IMR-90 (cell line): ENCODE measurements at regions not wholly inside any gene's neighbourhood (a gene's known extent, or its start where the extent isn't known, plus 50 kb on each side); places are given as distances from the start of the nearest gene placed in this dataset.

Experiments used
- ATAC-seq: fragments of 200-7000 bp; cut with Tn5 transposase; 2 replicates; pipeline ENCODE4 v1.9.1; 2020; ENCODE audit warnings: low read depth, mild to moderate bottlenecking, moderate library complexity
- BruUV-seq: library from RNA; stranded (reverse); fragments of 400-500 nt; replicated peaks from 2 replicates; lab custom pipeline; 2021; lab: Mats Ljungman, UMichigan
- CTCF ChIA-PET: fragments of 300-600 bp; formaldehyde crosslinking; extraction: SDS; loops from one replicate; lab custom pipeline; 2021; ENCODE audit warnings: antibody characterized with exemption; lab: Yijun Ruan, JAX
- POLR2A ChIA-PET: fragments of 300-600 bp; sonication (Branson Sonifier 250); formaldehyde crosslinking; loops from one replicate; lab custom pipeline; 2022; ENCODE audit warnings: antibody characterized with exemption; ENCODE audit not compliant: unreplicated experiment; lab: Charles Lee
- DNase-seq: peaks from one replicate; pipeline ENCODE4 v3.0.0; 2013
- H2AFZ ChIP-seq: replicated peaks from 2 replicates; pipeline ENCODE3; 2013; ENCODE audit warnings: low read length, mild to moderate bottlenecking; ENCODE audit not compliant: poor library complexity
- H2AK5ac ChIP-seq: 2 replicates; pipeline ENCODE4 v1.6.1; 2013; ENCODE audit warnings: low read depth, low read length, inconsistent platforms
- H2AK9ac ChIP-seq: replicated peaks from 2 replicates; pipeline ENCODE3; 2013; ENCODE audit warnings: mild to moderate bottlenecking, low read depth, low read length, moderate library complexity; ENCODE audit not compliant: poor library complexity
- H2BK120ac ChIP-seq: 2 replicates; pipeline ENCODE4 v1.6.1; 2013; ENCODE audit warnings: low read depth, low read length, inconsistent platforms
- H2BK15ac ChIP-seq: 3 replicates; pipeline ENCODE4 v1.6.1; 2013; ENCODE audit warnings: low read depth, low read length, inconsistent platforms
- H2BK20ac ChIP-seq: 2 replicates; pipeline ENCODE4 v1.6.1; 2013; ENCODE audit warnings: low read depth, mild to moderate bottlenecking, inconsistent platforms, low read length, moderate library complexity
- H2BK5ac ChIP-seq: 2 replicates; pipeline ENCODE4 v1.6.1; 2013; ENCODE audit warnings: mild to moderate bottlenecking, low read depth, low read length, inconsistent platforms; ENCODE audit not compliant: poor library complexity, severe bottlenecking
- H3K14ac ChIP-seq: replicated peaks from 2 replicates; pipeline ENCODE4 v1.6.1; 2013; ENCODE audit warnings: low read depth, low read length, inconsistent platforms
- H3K18ac ChIP-seq: 2 replicates; pipeline ENCODE4 v1.6.1; 2013; ENCODE audit warnings: low read depth, low read length, control low read depth
- H3K23ac ChIP-seq: 2 replicates; pipeline ENCODE4 v1.6.1; 2013; ENCODE audit warnings: low read depth, low read length, inconsistent platforms
- H3K27ac ChIP-seq: 2 replicates; pipeline ENCODE4 v1.5.1; 2013; ENCODE audit warnings: mild to moderate bottlenecking, control low read depth, low read length; ENCODE audit not compliant: insufficient read depth
- H3K27me3 ChIP-seq: 2 replicates; pipeline ENCODE4 v1.6.1; 2013; ENCODE audit warnings: low read length; ENCODE audit not compliant: control insufficient read depth, insufficient read depth
- H3K36me3 ChIP-seq: 2 replicates; pipeline ENCODE4 v1.6.1; 2013; ENCODE audit warnings: low read length, mixed read lengths; ENCODE audit not compliant: control insufficient read depth, insufficient read depth
- H3K4ac ChIP-seq: 2 replicates; pipeline ENCODE4 v1.6.1; 2013; ENCODE audit warnings: low read depth, low read length, inconsistent platforms
- H3K4me1 ChIP-seq: 2 replicates; pipeline ENCODE4 v1.6.1; 2013; ENCODE audit warnings: low read length, mixed read lengths; ENCODE audit not compliant: control insufficient read depth, insufficient read depth
- H3K4me2 ChIP-seq: 2 replicates; pipeline ENCODE4 v1.6.1; 2013; ENCODE audit warnings: low read depth, mild to moderate bottlenecking, control low read depth, low read length, moderate library complexity
- H3K4me3 ChIP-seq: 2 replicates; pipeline ENCODE4 v1.5.1; 2013; ENCODE audit warnings: low read depth, mild to moderate bottlenecking, control low read depth, low read length, moderate library complexity; ENCODE audit not compliant: insufficient read depth
- H3K56ac ChIP-seq: 2 replicates; pipeline ENCODE4 v1.6.1; 2013; ENCODE audit warnings: low read length, inconsistent platforms; ENCODE audit not compliant: insufficient read depth; ENCODE audit errors: extremely low read depth
- H3K79me1 ChIP-seq, 2 experiments: 2 replicates each; pipeline ENCODE4 v1.6.1; 2013; ENCODE audit warnings: low read length in 2 of 2, inconsistent platforms in 1 of 2, low read depth in 1 of 2
- H3K9ac ChIP-seq: 2 replicates; pipeline ENCODE4 v1.6.1; 2013; ENCODE audit warnings: low read depth, low read length, control low read depth
- H3K9me1 ChIP-seq: 2 replicates; pipeline ENCODE4 v1.6.1; 2013; ENCODE audit warnings: low read length, inconsistent platforms; ENCODE audit not compliant: insufficient read depth
- H3K9me3 ChIP-seq: 2 replicates; pipeline ENCODE4 v1.6.1; 2013; ENCODE audit warnings: low read length; ENCODE audit not compliant: control insufficient read depth, insufficient read depth
- H4K20me1 ChIP-seq: 2 replicates; pipeline ENCODE4 v1.6.1; 2013; ENCODE audit warnings: low read length, inconsistent platforms; ENCODE audit not compliant: insufficient read depth
- H4K5ac ChIP-seq: 2 replicates; pipeline ENCODE4 v1.6.1; 2013; ENCODE audit warnings: mild to moderate bottlenecking, low read depth, low read length, control low read depth
- H4K8ac ChIP-seq, 2 experiments: 2 replicates each; pipeline ENCODE4 v1.6.1; 2013; ENCODE audit warnings: low read depth in 2 of 2, low read length in 2 of 2, control low read depth in 1 of 2, inconsistent platforms in 1 of 2
- H4K91ac ChIP-seq: 2 replicates; pipeline ENCODE4 v1.6.1; 2013; ENCODE audit warnings: low read depth, low read length, inconsistent platforms; ENCODE audit not compliant: insufficient read depth
- MAFK ChIP-seq: IDR thresholded peaks from 2 replicates; pipeline ENCODE4 v1.6.1; 2012; ENCODE audit warnings: low read depth, low read length, improper control_type of control experiment
- POLR2A ChIP-seq: IDR thresholded peaks from 2 replicates; pipeline ENCODE4 v1.6.1; 2012; ENCODE audit warnings: mild to moderate bottlenecking, low read depth, low read length
- WGBS, 2 experiments: methylation state at CpG; one replicate each; pipeline versions ENCODE4 v1.1.5 to v1.1.7; 2013; ENCODE audit warnings: missing lambda C conversion rate in 2 of 2; ENCODE audit not compliant: insufficient read length in 1 of 2; ENCODE audit errors: extremely low coverage in 2 of 2; 5-methylcytosine and 5-hydroxymethylcytosine counted together
- dilution Hi-C: fragments of 300-500 bp; cut with HindIII; formaldehyde crosslinking; loops from one replicate; pipeline ENCODE4 v1.14.3; 2018; ENCODE audit warnings: low sequenced_read_pairs; ENCODE audit not compliant: unreplicated experiment
- in situ Hi-C: fragments of 300-500 bp; cut with MboI; formaldehyde crosslinking; loops from 3 replicates; pipeline ENCODE4 v1.14.3; 2019; ENCODE audit warnings: low sequenced_read_pairs, inconsistent platforms, mixed read lengths
- intact Hi-C: fragments of 100-400 bp; cut with micrococcal nuclease; formaldehyde crosslinking; loops from 2 replicates; pipeline ENCODE4 v1.10.0; 2022

DNA sequence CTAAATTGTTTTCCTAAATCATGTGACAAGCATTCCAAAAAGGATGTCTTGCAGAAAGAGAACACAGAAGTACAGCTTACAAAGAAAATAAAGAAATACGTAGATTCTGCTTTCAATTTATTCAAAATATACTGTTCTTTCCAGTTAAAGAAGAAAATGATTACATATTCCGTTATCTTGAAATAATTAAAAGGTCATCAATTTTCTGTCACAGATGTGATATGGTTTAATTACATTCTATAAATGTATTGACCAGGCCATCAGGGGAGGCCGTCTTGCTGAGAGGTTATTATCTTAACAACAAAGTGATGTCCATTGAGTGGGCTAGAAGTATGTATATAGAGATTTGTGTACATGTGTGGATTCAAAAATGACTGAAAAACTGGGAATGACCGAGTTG is 432.9 kb downstream of the SETD4 start:
- Histone ChIP-seq H2BK15ac (no peak overlapping the region), H2AFZ (no peak overlapping the region), H3K9me1 (no peaks in the 10 kb centered on the region), H3K4me1 (peaks cover 3% of the 10 kb centered on the region), H4K8ac (no peak overlapping the region), H3K79me1 (no peaks in the 10 kb centered on the region), H3K27me3 (no peaks in the 10 kb centered on the region), H3K27ac (no peak overlapping the region), H3K9ac (no peak overlapping the region), H3K4me2 (no peak overlapping the region), H3K36me3 (no peaks in the 10 kb centered on the region), H4K91ac (no peak overlapping the region), H3K23ac (no peak overlapping the region), H4K5ac (no peak overlapping the region), H2AK9ac (no peak overlapping the region), H2BK20ac (no peak overlapping the region), H2AK5ac (no peak overlapping the region), H2BK5ac (no peak overlapping the region), H2BK120ac (no peak overlapping the region), H3K56ac (no peak overlapping the region), H3K4me3 (no peak overlapping the region), H4K20me1 (no peaks in the 10 kb centered on the region), H3K14ac (no peak overlapping the region), H3K4ac (no peak overlapping the region), H3K9me3 (no peaks in the 10 kb centered on the region), H3K18ac (no peak overlapping the region)
- intact Hi-C loops, result no loop called here
- ChIA-PET POLR2A (interaction anchor here (0.6 kb wide), 1 partner anchor 68 kb away, joined by 3 read pairs; no protein-coding TSS in a partner anchor), CTCF (no interaction called here)
- TF ChIP-seq POLR2A (no peak), MAFK (peak; percentile 36; the same call in 1 of the 2 replicates)
- ATAC-seq (no peak), DNase-seq (no peak)
- in situ Hi-C loops, result no loop called here
- no CpG with 5 or more reads among the region's 4 CpGs for WGBS, 2 experiments
- no TSS peak for BruUV-seq
- dilution Hi-C loops, result no loop called here
